Type B pancreatic cell (in vitro differentiated cells): ENCODE measurements at regions not wholly inside any gene's neighbourhood (a gene's known extent, or its start where the extent isn't known, plus 50 kb on each side); places are given as distances from the start of the nearest gene placed in this dataset.

Experiments
- DNase-seq: peaks from one replicate; pipeline ENCODE4 v3.0.0; 2021; ENCODE audit warnings: mixed read lengths; ENCODE audit not compliant: unreplicated experiment; ENCODE audit errors: extremely low spot score
- H3K27ac Mint-ChIP-seq: 2 replicates; pipeline ENCODE4 v1.8.0; 2021; ENCODE audit warnings: mild to moderate bottlenecking, mixed read lengths
- H3K27me3 Mint-ChIP-seq: 2 replicates; pipeline ENCODE4 v1.8.0; 2021; ENCODE audit warnings: mixed read lengths
- H3K36me3 Mint-ChIP-seq: 2 replicates; pipeline ENCODE4 v1.8.0; 2021; ENCODE audit warnings: mixed read lengths
- H3K4me1 Mint-ChIP-seq: one replicate; pipeline ENCODE4 v1.8.0; 2021; ENCODE audit warnings: mixed read lengths; ENCODE audit not compliant: unreplicated experiment
- H3K4me3 Mint-ChIP-seq: 2 replicates; pipeline ENCODE4 v1.8.0; 2021; ENCODE audit warnings: mild to moderate bottlenecking, mixed read lengths
- H3K9me3 Mint-ChIP-seq: 2 replicates; pipeline ENCODE4 v1.8.0; 2021; ENCODE audit warnings: mixed read lengths
- CTCF ChIP-seq: fragments of 200-600 bp; sonication (generic); conservative IDR thresholded peaks from 2 replicates; pipeline ENCODE4 v1.5.0; 2021; ENCODE audit warnings: antibody characterized with exemption, mild to moderate bottlenecking

GRCh38 chr12:75641031-75641780 lies 129.8 kb upstream of the KRR1 start:
- DNase-seq, result no peak
- H3K9me3 Mint-ChIP-seq, result no peaks in the 10 kb centered on the region
- H3K4me3 Mint-ChIP-seq, result no peak overlapping the region
- no peaks in the 10 kb centered on the region for H3K27me3 Mint-ChIP-seq
- H3K27ac Mint-ChIP-seq, result no peak overlapping the region
- no peak for TF ChIP-seq CTCF
- H3K36me3 Mint-ChIP-seq, result no peaks in the 10 kb centered on the region
- peaks cover 42% of the 10 kb centered on the region for H3K4me1 Mint-ChIP-seq

- Mint-ChIP-seq H3K27ac (no peak overlapping the region), H3K4me3 (no peak overlapping the region), H3K27me3 (no peaks in the 10 kb centered on the region), H3K36me3 (no peaks in the 10 kb centered on the region), H3K9me3 (no peaks in the 10 kb centered on the region), H3K4me1 (peaks cover 51% of the 10 kb centered on the region)
- TF ChIP-seq CTCF, result no peak
- no peak for DNase-seq
Observed at GRCh38 chr12:75638792-75639191, 127.4 kb upstream of the KRR1 start.

- Mint-ChIP-seq H3K27ac (no peak overlapping the region), H3K4me1 (peaks cover 53% of the 10 kb centered on the region)
- TF ChIP-seq CTCF, result no peak
Observed at GRCh38 chr12:75636607-75637006, 125.2 kb upstream of the KRR1 start.

GRCh38 chr12:75635606-75636444 lies 124.4 kb upstream of the KRR1 start:
- Mint-ChIP-seq H3K9me3 (no peaks in the 10 kb centered on the region), H3K4me1 (peaks cover 45% of the 10 kb centered on the region), H3K4me3 (no peak overlapping the region), H3K27me3 (no peaks in the 10 kb centered on the region), H3K36me3 (no peaks in the 10 kb centered on the region), H3K27ac (no peak overlapping the region)
- TF ChIP-seq CTCF, result no peak
- no peak for DNase-seq

More at GRCh38 chr12:75636607-75637006, 125.2 kb upstream of the KRR1 start:
- Mint-ChIP-seq H3K27me3 (no peaks in the 10 kb centered on the region), H3K4me3 (no peak overlapping the region), H3K9me3 (no peaks in the 10 kb centered on the region), H3K36me3 (no peaks in the 10 kb centered on the region)
- no peak for DNase-seq

GRCh38 chr12:75634244-75635222 lies 123.1 kb upstream of the KRR1 start:
- H3K36me3 Mint-ChIP-seq, result no peaks in the 10 kb centered on the region
- H3K27me3 Mint-ChIP-seq, result no peaks in the 10 kb centered on the region
- no peaks in the 10 kb centered on the region for H3K9me3 Mint-ChIP-seq
- H3K4me3 Mint-ChIP-seq, result no peak overlapping the region
- peaks cover 35% of the 10 kb centered on the region for H3K4me1 Mint-ChIP-seq
- no peak overlapping the region for H3K27ac Mint-ChIP-seq
- no peak for DNase-seq
- no peak for TF ChIP-seq CTCF
